NCI-H1694 treated with DMSO at 0.1 percent for 48 hours (cell line): ENCODE measurements at regions not wholly inside any gene's neighbourhood (a gene's known extent, or its start where the extent isn't known, plus 50 kb on each side); places are given as distances from the start of the nearest gene placed in this dataset.
A peak's percentile ranks its signal among the peaks of the same experiment; 100 is the strongest.

Experiments
- DNase-seq: peaks from one replicate; lab custom pipeline; 2025; lab: John Stamatoyannopoulos, UW

DNA sequence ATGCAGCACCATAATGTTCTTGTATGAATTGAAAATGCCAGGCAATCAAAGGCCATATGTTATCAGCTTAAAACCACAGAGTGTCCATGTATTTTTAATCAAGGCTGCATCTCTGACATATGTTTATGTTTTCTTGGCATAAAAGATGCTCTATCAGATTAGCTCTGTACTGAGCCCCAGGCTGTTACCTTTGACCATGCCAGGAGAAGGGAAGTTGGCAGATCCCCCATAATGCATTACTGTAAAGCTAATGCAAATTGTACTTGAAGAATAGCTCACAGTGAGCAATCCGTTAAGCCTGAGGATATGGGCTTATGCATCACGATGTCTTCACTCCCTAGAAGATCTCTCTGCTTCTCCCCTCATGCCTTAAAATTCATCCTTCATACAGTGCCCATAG is 414.4 kb downstream of the BRINP1 start:
- no peak for DNase-seq

DNA sequence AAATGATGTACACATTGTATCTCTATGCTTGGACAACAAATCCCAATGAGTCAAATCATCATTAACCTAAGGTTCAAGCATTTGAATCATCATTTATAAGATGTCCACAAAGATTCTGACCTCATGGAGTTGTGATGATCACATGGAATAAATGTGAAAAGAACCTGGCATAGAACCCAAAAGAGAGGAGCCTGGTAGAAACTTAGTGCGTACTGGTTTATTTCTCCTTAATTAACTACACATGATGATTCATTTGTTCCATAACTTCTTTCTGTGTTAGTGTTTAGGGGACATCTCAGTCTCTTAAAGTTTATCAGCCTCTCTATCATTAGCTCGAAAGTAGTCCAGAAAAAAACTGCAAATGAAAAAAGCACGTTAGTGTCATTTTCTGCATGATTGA is 411.6 kb downstream of the BRINP1 start:
- DNase-seq: no peak

DNA sequence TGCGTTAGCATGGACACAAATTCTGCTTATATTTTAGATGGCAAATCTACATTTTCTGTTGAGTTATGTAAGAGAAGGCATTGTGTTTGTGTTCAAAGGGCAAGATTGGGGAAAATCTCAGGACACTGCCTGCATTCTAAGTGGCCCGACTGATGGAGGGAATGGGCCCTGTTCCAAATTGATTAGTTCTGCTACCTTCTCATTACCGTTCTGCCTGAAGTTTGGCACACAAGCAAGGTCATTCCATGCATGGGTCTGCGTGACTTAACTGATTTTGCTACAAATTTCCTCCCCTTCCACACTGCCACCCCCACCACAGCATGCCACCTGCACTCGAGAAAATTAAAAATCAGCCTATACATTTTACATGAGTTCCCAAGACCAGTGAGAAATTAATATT is 409.9 kb downstream of the BRINP1 start:
- no peak for DNase-seq

DNA sequence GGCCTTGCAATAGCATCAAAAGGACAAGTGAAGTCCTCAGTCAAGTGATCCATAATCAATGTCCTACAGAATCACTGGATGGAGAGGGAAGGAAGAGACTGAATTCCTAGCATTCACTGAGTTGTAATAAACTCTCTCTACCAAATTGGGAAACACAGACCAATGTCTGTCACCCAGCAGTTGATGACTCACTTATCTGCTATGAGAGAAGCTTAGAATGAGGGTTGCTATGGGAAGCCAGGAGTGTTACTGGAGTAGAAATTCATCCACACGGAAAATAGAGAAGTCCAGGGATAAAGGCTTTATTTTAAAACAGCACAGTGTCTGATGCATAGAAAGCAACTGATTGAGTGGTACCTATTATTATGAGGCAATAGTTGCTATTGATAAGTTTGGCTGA is 407.4 kb downstream of the BRINP1 start:
- DNase-seq: peak; percentile 7

DNA sequence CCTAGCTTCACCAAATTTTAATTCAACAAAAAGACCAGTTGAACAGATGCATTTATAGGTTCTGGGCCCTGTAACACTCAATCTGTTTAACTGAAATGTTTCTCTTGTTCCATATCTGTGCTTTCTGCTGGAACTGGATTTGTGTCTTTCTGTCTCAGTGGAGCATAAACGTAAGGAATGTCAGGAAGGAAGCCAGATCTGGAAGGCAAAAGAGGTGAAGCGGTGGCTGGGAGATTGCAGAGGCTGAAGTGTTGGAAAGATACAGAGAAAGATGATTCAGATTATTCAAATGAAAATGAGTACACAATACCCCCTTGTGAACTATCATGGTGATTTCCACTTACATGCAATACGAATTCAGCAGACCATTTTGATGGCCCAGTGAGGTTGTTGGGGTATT is 406.8 kb downstream of the BRINP1 start:
- no peak for DNase-seq

DNA sequence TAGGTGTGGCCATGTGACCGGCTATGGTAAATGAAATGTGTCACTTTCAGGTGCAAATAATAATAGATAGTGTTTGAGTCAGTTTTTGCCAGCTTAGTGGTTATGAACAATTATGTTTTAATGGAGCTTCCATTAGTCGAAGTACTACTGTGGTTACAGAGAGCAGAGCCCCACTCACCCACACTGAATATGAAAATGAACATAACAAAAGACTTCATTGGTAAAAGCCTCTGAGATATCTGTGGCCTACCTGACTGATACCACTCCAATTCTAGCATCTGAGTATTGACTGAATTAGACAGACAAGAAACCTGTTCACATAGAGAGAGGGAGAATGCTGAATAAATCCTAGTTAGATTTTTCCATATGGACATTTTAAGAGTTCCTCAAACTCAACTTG is 405.6 kb downstream of the BRINP1 start:
- DNase-seq: no peak

DNA sequence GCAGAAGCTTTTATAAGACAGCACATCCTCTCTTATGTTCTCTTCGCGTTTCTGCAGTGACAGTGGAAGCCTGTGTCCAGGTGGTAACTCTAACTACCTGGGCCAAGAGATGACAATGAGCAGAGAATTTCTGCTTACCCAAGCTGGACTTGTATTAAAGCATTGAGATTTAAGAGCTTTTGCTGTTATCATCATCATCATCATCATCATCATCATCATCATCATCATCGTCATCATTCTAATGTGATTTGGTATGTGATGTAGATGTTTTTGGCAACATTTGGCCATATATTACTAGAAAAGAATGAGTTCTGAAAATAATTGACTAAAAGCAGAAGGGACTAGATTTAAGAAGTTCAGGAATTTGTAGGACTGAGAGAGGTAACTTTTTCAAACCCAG is 401.3 kb downstream of the BRINP1 start:
- DNase-seq: no peak

DNA sequence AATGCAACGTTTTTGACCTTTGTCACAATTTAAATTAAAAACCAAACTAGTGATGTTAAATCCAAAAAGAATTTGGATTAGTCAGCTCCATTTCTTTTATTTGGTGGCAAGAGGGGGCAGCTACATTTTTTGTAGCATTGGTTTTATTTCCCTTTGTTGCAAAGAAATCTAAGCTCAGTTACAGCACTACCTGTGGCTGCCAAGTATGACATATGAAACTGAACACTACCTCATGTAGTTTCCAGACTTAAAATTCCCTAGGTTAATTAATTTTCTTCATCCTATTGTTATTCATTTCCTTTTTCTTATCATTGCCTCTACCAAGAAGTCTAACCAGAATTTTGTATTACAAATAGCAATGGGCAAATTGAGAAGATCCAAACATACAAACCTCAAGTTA is 393.5 kb downstream of the BRINP1 start:
- DNase-seq: no peak

DNA sequence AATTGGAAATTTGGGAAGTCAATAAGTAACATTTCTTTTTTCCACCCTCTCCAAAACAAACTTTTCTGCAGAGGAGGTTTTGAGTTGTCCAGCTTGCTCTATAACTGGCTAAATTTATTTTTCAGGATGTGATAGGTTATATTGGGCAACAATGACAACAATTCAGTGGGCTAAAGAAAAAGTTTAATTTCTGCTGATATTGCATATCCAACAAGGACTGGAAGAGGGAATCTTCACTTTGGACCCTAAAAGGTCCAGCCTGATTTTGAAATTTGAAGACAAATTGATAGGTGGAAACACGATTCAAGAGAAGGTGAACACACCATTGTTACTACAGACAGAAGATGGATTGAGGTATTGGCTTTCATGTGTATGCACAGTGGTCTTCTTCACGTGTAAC is 393.1 kb downstream of the BRINP1 start:
- DNase-seq: no peak

DNA sequence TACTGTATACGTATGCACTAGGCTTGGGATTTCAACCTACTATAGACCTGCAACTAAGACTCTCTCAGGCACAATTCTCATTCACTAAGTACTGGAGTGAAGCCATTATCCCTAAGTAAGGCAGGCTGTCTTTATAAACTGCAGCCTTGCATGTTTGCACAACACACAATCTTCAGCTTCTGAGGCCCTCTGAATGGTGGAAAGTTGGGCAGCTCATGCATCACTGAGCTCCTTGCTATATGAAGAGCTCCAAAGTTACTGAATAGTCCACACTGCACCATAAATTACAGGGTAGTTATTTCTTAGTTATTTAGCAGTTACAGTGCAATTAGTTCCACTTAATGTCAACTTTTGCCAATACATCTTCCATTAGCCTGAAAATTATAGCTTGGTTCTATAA is 384.6 kb downstream of the BRINP1 start:
- DNase-seq: no peak

DNA sequence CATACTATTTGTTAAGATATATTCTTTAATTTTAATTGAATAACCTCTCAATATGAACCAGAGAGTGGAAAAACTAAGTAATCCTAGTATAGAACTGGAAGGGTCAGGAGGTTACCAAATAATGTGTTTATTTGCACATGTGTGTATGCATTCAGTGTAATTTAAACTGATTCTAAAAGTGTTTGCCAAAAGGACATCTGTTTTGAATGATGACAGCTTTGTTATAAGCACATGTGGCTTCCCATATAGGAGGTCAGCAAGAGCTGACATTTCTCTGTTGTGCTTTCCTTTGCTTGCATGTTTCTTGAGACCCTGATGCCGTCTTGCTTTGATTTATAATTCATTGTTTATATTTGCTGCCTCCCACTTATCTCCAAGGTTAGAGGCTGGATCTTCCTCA is 383.4 kb downstream of the BRINP1 start:
- DNase-seq: no peak

DNA sequence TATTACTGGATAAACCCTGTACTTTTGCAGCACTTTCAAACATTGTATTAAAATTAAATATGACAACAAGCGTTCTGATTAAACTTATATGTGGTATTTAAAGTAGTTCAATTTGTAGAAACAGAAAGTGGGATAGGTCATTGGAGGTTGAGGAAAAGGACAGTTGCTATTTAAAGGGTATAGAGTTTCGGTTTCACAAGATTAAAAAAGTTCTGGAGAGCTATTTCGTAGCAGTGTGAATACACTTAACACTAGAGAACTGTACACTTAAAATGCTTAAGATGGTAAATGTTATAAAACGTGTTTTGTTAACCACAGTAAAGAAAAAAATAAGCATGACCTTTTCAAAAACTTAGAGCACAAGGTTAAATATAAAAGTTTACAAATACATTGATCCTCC is 382.1 kb downstream of the BRINP1 start:
- DNase-seq: no peak

DNA sequence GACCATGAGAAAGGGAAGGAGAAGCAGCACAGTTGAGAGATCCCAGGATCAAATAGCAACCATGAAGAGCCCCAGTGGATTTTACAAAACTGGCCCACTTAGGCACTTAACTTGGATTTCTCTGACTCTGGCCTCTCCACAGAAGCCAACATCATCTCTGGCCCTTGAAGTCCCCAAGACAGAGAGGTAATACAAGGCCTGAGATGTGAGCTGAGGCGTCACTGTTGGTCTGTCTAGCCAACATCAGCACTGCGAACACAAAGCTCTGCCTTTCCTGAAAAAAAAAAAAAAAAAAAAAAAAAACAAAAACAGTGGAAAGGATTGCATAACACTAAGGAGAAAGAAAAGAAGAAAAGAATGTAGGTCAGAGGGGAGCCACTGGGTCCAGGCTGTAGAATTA is 378.3 kb downstream of the BRINP1 start:
- DNase-seq: no peak

DNA sequence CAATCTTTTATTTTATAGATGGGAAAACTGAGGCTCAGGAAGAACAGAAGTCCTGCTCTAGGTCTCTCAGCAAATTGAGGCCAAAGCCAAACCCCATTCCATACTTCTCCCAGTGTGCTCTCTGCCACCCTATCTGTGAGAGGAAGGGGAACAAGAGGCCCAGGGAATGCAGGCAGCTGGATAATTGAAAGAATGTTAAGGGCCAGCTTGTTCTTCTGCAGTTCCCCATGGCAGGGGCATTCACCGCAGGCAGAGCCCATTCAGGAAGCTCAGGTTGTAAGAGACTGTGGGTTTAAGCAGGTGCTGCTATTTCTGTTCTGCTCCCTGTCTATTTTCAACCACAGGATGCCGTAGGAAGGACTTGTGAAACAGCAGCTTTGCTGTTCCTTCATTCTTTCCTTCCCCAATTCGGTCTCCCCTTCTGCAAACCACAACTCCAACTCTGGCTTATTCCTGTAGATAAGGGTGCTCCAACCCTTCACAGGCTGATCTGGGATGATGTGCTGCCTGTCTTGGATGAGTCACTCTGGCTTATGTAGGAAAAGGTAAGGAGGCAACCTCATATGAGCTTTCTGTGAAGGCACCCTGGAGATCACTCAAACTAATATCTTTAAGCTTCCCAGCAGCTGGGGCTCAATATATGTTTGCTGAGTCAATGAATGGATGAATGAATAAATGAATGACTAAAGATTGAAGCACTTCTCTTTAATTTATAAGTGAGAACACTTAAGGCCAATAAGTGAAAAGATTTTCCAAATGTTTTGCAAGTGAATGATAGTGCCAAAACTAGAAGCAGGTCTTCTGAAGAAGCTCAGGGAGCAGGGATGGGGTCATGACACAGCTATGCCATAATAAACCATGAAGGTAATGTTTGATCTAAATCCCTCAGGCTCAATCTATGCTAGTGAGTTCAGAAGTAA is 377.6 kb downstream of the BRINP1 start:
- DNase-seq: no peak

DNA sequence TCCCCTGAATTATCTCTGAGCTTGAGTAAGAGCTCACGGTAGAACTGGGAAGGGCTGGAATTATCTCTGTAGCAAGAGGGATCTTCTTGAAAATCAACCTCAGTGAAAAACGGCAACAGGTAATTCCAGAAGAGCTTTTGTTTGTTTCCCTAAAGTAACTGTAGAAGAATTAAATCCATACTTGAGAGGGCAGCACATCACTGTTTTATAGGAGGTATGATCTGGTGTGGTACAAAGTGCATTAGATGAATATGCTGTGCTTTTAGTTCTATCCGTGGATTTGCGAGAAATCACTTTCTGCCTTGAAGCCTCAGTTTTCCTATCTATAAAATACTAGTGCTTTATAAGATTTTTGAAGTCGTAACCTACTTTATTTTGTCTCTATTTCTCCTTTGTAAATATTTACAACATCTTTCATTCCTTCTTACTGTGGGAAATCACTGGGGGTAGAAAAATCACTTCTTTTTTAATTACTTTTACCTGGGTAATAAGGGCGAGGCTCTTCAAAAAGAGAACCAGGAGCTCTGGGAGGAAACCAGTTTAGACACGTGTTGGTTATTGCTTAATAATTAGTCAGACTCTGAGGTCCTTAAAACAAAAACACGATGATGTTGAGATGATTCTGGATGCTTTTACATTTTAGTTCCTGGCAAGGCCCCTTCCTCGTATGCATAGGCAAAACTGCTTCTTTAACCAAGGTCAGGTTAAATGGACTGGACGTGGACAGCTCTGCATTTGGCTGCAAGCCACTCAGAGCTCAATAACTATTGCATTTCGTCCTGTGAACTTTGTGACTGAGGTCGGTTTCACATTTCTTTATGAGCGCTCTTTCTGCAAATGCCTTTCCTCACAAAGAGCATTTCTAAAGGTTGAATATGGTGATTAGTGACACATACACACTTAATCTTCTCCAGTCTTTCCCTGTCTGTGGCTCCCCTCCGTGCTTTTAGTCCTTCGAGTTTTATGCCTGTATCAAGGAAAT is 376.1 kb downstream of the BRINP1 start:
- DNase-seq: peak; percentile 1

DNA sequence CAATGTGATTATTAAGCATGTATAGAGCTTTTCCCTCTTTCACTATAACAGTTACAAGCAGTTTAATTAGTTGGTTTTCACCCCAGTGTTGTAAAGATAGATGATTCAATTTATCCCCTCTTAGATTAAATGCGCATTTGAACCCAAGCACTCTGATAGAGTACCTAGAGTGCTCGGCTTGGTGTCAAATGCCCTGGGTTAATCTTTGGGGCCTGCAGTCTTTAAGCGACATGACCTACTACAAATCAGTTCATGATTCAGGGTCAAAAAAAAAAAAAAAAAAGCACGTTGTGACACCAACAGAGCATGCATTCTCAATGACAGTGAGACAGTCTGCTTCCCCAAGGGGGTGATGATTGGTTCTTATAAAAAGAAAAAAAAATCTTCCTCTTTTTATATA is 375.3 kb downstream of the BRINP1 start:
- no peak for DNase-seq

DNA sequence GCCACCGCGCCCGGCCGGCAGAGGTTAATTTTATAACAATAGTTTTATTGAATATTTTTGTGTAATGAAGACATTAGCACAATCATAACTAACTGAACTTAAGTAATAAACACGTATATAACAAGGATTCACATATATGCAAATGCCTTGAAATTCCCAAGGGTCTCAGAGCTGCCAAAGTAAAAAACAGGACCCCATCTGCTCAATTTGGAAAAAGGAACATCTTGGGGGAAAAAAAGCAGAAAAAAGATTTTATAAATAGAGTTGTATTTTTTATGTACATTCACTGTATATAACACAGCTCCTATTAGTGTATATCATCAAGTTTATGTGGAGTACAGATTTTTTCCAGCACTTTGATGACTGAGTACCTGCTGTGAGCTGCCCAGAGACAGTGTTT is 366.7 kb downstream of the BRINP1 start:
- no peak for DNase-seq

DNA sequence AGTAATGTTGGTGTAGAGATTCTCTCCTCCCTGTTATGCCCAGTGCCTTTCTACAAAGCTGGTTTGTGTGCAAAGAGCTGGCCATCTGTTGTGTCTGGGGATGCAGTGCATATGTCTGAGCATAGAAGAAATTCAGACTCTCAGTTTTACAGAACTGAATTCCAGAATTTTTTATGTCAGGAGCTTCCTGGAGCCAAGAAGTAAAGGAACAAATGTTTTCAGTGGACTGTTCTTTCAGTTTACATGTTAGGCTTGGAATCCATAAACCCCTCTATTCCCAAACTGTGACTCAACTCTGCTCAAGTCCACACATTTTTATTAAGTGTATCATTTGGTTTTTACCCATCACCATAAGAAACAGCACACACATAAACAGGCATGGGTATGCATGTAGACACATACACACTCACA is 366.0 kb downstream of the BRINP1 start:
- DNase-seq: peak; percentile 38

DNA sequence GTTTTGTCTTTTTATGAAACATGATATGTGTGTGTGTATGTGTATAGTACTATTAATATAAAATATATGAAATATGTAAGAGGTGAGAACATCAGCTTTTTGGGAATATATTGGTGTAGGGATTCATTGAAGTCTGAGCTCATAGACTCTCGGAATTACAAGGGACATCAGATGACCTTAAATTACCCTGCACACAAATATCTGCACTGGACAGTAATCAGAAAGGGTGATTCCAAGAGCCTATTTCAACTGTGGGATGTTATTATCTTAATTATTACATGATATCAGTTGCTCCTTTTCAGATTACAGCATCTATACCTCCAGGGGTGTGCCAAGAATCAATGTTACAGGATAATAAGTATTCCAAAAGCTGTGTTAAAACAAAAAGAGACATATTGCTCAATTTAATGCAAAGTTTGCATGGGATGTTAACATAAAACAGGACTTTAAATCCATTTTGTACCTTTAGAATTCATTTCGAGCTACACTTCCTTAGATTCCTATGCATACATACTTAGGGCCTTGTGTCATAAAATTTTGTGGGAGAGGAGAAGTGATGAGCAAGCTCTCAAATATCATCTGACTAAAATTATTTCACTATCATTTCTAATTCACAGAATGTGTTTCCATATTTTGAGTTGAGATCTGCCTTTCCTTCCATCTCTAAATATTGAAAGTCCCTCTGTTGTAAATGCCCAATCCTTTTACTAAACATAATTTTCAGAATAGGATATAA is 365.2 kb downstream of the BRINP1 start:
- no peak for DNase-seq

DNA sequence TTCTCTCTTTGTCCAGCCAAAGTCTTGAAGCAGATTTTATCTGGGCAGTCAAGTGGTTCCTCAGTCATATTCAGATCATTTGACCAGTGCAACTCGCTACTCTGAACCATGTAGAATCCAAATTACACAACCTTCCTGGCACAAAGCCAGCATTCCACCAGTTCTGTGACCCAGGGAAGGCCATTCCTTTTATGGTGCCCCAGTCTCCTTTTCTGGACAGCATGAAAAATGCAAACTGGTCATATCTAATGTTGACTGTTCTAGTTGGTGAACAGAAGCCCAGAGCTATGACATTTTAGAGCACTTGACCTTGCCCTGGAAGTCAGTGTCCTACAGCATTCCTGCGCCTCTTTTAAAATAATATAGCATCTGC is 364.6 kb downstream of the BRINP1 start:
- no peak for DNase-seq

DNA sequence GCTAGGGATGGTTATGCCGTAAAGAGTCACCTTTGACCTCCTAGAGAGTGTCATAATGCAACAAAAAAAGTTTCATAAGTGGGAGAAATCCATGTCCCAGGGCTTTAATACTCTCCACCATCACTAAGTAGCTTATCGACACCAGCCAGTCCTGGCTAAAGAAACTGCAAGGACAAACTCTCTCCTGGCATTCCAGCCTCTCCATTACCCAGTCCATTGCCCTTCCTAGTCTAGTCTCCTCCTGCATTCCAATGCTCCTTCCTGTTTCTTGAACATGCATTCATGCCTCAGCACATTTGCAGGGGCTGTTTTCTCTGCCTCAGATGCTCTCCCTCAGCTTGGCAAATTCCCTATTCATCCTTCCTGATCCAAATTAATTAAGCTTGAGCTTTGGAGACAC is 364.1 kb downstream of the BRINP1 start:
- no peak for DNase-seq

DNA sequence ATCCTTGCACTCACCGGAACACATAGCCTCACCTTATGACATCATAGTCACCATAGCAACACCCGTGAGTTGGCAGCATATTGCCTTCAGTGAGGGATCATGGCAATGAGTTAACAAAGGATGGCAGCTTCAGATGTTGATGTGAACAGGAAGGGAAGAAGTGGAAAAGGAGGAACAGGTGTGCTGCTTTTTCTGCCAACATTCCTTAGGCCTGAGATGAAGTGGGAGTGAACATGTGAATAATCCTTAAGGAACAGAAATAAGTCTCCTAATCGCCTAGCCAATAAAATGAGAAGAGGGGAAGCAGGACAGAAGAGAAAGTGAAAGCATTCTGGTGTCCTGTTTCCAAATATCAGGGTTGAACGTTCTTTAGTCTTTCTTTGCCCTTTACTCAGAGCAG is 360.0 kb downstream of the BRINP1 start:
- no peak for DNase-seq
